B cell (primary cell): ENCODE measurements at regions not wholly inside any gene's neighbourhood (a gene's known extent, or its start where the extent isn't known, plus 50 kb on each side); places are given as distances from the start of the nearest gene placed in this dataset.

Experiments used
- ATAC-seq: fragments of 200-7000 bp; cut with Tn5 transposase; one replicate; pipeline ENCODE4 v1.10.0; 2021; ENCODE audit warnings: low read depth, mild to moderate bottlenecking, moderate number of reproducible peaks, moderate library complexity
- CTCF ChIA-PET: fragments of 350-600 bp; sonication (Branson Sonifier 250); formaldehyde crosslinking; loops from one replicate; lab custom pipeline; 2021; ENCODE audit warnings: antibody characterized with exemption, inconsistent platforms; lab: Charles Lee
- POLR2A ChIA-PET: fragments of 350-600 bp; sonication (Branson Sonifier 250); formaldehyde crosslinking; loops from one replicate; lab custom pipeline; 2021; ENCODE audit warnings: antibody characterized with exemption; lab: Charles Lee
- DNase-seq: peaks from one replicate; pipeline ENCODE4 v3.0.0; 2013
- H2AFZ ChIP-seq: 2 replicates; pipeline ENCODE4 v1.6.1; 2012; ENCODE audit warnings: mild to moderate bottlenecking, low read depth, low read length; ENCODE audit not compliant: insufficient read depth, poor library complexity, severe bottlenecking
- H3K27ac ChIP-seq, 2 donors: 1 replicate in 1 of 2; 2 replicates in 1 of 2; pipeline ENCODE4 v1.5.1; 2012 to 2013; ENCODE audit warnings: low read length in 2 of 2, mild to moderate bottlenecking in 2 of 2, moderate library complexity in 1 of 2
- H3K27me3 ChIP-seq, 4 experiments: fragments of 200-600 bp in 1 of 4; sonication (generic) in 1 of 4; replicated peaks in 1 of 4; 1 replicate in 2 of 4; 2 replicates in 2 of 4; pipeline versions ENCODE4 v1.6.1 to v1.7.0; 2013 to 2016; ENCODE audit warnings: low read length in 3 of 4, mild to moderate bottlenecking in 2 of 4, mixed read lengths in 1 of 4, moderate library complexity in 1 of 4; ENCODE audit not compliant: insufficient read depth in 4 of 4, control insufficient read depth in 3 of 4; ENCODE audit errors: control extremely low read depth in 1 of 4
- H3K36me3 ChIP-seq, 2 experiments: replicated peaks in 1 of 2; 1 replicate in 1 of 2; 2 replicates in 1 of 2; pipeline versions ENCODE4 v1.6.1 to v1.7.1; 2013; ENCODE audit warnings: low read length in 1 of 2; ENCODE audit not compliant: insufficient read depth in 2 of 2, control insufficient read depth in 1 of 2; ENCODE audit errors: control extremely low read depth in 1 of 2, extremely low read depth in 1 of 2
- H3K4me1 ChIP-seq, 2 donors: fragments of 200-600 bp in 1 of 2; sonication (generic) in 1 of 2; 1 replicate in 1 of 2; 2 replicates in 1 of 2; pipeline versions ENCODE4 v1.5.1 to v1.6.1; 2013 to 2017; ENCODE audit warnings: low read length in 2 of 2; ENCODE audit not compliant: control insufficient read depth in 2 of 2, insufficient read depth in 2 of 2
- H3K4me2 ChIP-seq: replicated peaks from 2 replicates; pipeline ENCODE3; 2012; ENCODE audit warnings: mild to moderate bottlenecking, low read depth, low read length; ENCODE audit not compliant: poor library complexity, severe bottlenecking
- H3K4me3 ChIP-seq, 5 experiments: fragments of 200-600 bp in 1 of 5; sonication (generic) in 1 of 5; 1 replicate in 3 of 5; 2 replicates in 2 of 5; pipeline versions ENCODE4 v1.5.1 to v1.7.0; 2011 to 2016; ENCODE audit warnings: low read length in 4 of 5, mild to moderate bottlenecking in 4 of 5, low read depth in 2 of 5, control low read depth in 1 of 5, moderate library complexity in 1 of 5; ENCODE audit not compliant: insufficient read depth in 1 of 5; ENCODE audit errors: control extremely low read depth in 1 of 5, extremely low read depth in 1 of 5
- H3K79me2 ChIP-seq: fragments of 200-600 bp; sonication (generic); one replicate; pipeline ENCODE4 v1.6.0; 2016; ENCODE audit warnings: low read length; ENCODE audit not compliant: control insufficient read depth, insufficient read depth
- H3K9ac ChIP-seq: fragments of 200-600 bp; sonication (generic); 2 replicates; pipeline ENCODE4 v1.6.1; 2017; ENCODE audit warnings: mild to moderate bottlenecking, low read length, moderate library complexity
- H3K9me3 ChIP-seq, 3 donors: one replicate each; pipeline versions ENCODE4 v1.6.1 to v1.7.1; 2013; ENCODE audit warnings: low read length in 2 of 3; ENCODE audit not compliant: control insufficient read depth in 2 of 3, insufficient read depth in 1 of 3; ENCODE audit errors: control extremely low read depth in 1 of 3
- H4K20me1 ChIP-seq: 2 replicates; pipeline ENCODE4 v1.6.0; 2012; ENCODE audit warnings: mild to moderate bottlenecking, low read length; ENCODE audit not compliant: insufficient read depth, control insufficient read depth, poor library complexity, severe bottlenecking
- H3K27ac Mint-ChIP-seq: one replicate; pipeline ENCODE4 v1.8.0; 2021; ENCODE audit warnings: mixed read lengths
- H3K27me3 Mint-ChIP-seq: one replicate; pipeline ENCODE4 v1.8.0; 2021; ENCODE audit warnings: mixed read lengths
- H3K4me1 Mint-ChIP-seq: one replicate; pipeline ENCODE4 v1.8.0; 2021; ENCODE audit warnings: mixed read lengths
- H3K4me3 Mint-ChIP-seq: one replicate; pipeline ENCODE4 v1.8.0; 2021; ENCODE audit warnings: mixed read lengths
- H3K9me3 Mint-ChIP-seq: one replicate; pipeline ENCODE4 v1.8.0; 2022; ENCODE audit warnings: mixed read lengths; ENCODE audit not compliant: insufficient read depth
- CTCF ChIP-seq: fragments of 200-600 bp; IDR thresholded peaks from one replicate; pipeline ENCODE4 v1.8.0; 2022; ENCODE audit warnings: antibody characterized with exemption, mild to moderate bottlenecking
- EZH2 ChIP-seq: IDR thresholded peaks from 2 replicates; pipeline ENCODE4 v1.6.1; 2012; ENCODE audit warnings: borderline replicate concordance, low read depth, mild to moderate bottlenecking, moderate library complexity, low read length; ENCODE audit not compliant: insufficient read depth, poor library complexity, severe bottlenecking
- WGBS: methylation state at CpG from one replicate; pipeline ENCODE4 v1.1.5; 2013; ENCODE audit warnings: missing lambda C conversion rate; ENCODE audit not compliant: insufficient coverage; 5-methylcytosine and 5-hydroxymethylcytosine counted together
- intact Hi-C: fragments of 100-400 bp; cut with micrococcal nuclease; formaldehyde crosslinking; loops from one replicate; pipeline ENCODE4 v1.10.0; 2022

- H3K4me1 ChIP-seq = no peaks in the 10 kb centered on the region
- no peaks in the 10 kb centered on the region for H3K79me2 ChIP-seq
- CTCF ChIA-PET = no interaction called here
- H3K4me3 Mint-ChIP-seq = no peak overlapping the region
- no peak overlapping the region for H3K27ac ChIP-seq
- ATAC-seq (no peak), DNase-seq (no peak)
- H3K4me1 Mint-ChIP-seq = no peaks in the 10 kb centered on the region
- H3K27me3 Mint-ChIP-seq = no peaks in the 10 kb centered on the region
- POLR2A ChIA-PET = no interaction called here
- no peak overlapping the region for H3K27ac Mint-ChIP-seq
- peaks cover 0 to 10% (median 0%) of the 10 kb centered on the region in 3 donors for H3K9me3 ChIP-seq
- no peaks in the 10 kb centered on the region for H3K36me3 ChIP-seq
- H3K4me2 ChIP-seq = no peak overlapping the region
- no peak overlapping the region for H2AFZ ChIP-seq
- intact Hi-C loops = no loop called here
- H3K27me3 ChIP-seq = no peaks in the 10 kb centered on the region
- H4K20me1 ChIP-seq = no peaks in the 10 kb centered on the region
- peaks cover 6% of the 10 kb centered on the region for H3K9me3 Mint-ChIP-seq
- TF ChIP-seq CTCF = no peak
- TF ChIP-seq EZH2 = no peak
- no peak overlapping the region for H3K4me3 ChIP-seq
- WGBS = no CpG with 5 or more reads among the region's 1 CpG
- H3K9ac ChIP-seq = no peak overlapping the region
These were observed 440.9 kb upstream of the EDIL3 start for GRCh38 chr5:84825606-84826005.

- Mint-ChIP-seq H3K27me3 (no peaks in the 10 kb centered on the region), H3K4me3 (no peak overlapping the region), H3K27ac (no peak overlapping the region), H3K4me1 (no peaks in the 10 kb centered on the region), H3K9me3 (no peaks in the 10 kb centered on the region)
- ChIA-PET CTCF (no interaction called here), POLR2A (no interaction called here)
- 100% methylated on average over 1 of the region's 3 CpGs for WGBS
- H3K4me1 ChIP-seq = no peaks in the 10 kb centered on the region
- TF ChIP-seq EZH2 = no peak
- TF ChIP-seq CTCF = no peak
- no peak for ATAC-seq
- H3K4me3 ChIP-seq = no peak overlapping the region
- H3K9ac ChIP-seq = no peak overlapping the region
- H3K4me2 ChIP-seq = no peak overlapping the region
- peaks cover 0 to 3% (median 0%) of the 10 kb centered on the region in 3 donors for H3K9me3 ChIP-seq
- no peak overlapping the region for H3K27ac ChIP-seq
- no peaks in the 10 kb centered on the region for H3K79me2 ChIP-seq
- H3K27me3 ChIP-seq = no peaks in the 10 kb centered on the region
- H4K20me1 ChIP-seq = no peaks in the 10 kb centered on the region
- no peaks in the 10 kb centered on the region for H3K36me3 ChIP-seq
- H2AFZ ChIP-seq = no peak overlapping the region
- intact Hi-C loops = no loop called here
- DNase-seq = no peak
These were observed 437.2 kb upstream of the EDIL3 start for GRCh38 chr5:84821924-84822323.
